ENCODE measurements at regions not wholly inside any gene's neighbourhood (a gene's known extent, or its start where the extent isn't known, plus 50 kb on each side); places are given as distances from the start of the nearest gene placed in this dataset.

DNA sequence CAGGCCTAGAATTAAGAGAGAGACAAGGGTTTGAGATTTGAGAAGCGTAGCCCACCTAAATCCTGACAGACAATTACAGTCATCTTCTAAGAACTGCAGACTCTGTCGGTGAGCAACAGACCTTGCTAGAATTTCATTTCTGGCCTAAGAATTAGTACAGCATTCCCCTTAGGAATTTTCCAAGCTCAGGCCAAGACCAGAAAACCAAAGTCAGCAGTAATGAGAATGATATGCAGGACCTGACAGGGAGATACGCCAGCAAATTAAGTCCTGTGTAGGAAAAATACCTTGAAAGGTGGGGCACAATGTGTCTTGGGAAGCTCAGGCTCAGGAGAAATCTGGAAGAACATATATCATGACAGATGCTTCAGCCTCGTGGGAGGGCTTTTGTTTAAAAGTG lies 52.7 kb upstream of the HERPUD2 start:
- H3K27me3 ChIP-seq, result no peaks in the 10 kb centered on the region
- H3K9me3 ChIP-seq (replicated peaks), result no peaks in the 10 kb centered on the region
- H3K27ac ChIP-seq, result no peak overlapping the region
- H3K4me1 ChIP-seq, result peaks cover 33% of the 10 kb centered on the region
- DNase-seq, result no peak
- no peak overlapping the region for H3K4me3 ChIP-seq
- no peaks in the 10 kb centered on the region for H3K36me3 ChIP-seq

DNA sequence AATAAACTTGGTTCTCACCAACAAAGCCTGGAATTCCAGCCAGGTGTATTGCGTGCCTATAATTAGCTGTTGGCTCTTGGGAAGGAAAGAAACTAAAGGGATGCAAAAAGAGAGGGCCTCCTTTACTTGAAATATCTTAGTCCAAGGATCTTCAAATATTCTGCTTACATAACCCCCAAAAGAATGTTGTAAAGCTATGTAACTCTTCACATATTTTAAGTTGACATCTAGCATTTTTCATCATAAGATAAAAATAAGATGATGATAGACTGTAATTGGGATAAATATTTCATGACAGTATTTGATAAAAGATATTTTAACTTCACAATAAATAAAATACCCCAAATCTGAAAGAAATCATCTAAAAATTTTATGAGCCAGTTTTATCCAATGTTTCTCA lies 52.5 kb upstream of the SEPTIN7 start:
- no peak overlapping the region for H3K4me3 ChIP-seq
- H3K9me3 ChIP-seq (replicated peaks), result no peaks in the 10 kb centered on the region
- no peaks in the 10 kb centered on the region for H3K27me3 ChIP-seq
- H3K36me3 ChIP-seq, result no peaks in the 10 kb centered on the region
- H3K27ac ChIP-seq, result no peak overlapping the region
- no peak for DNase-seq
- H3K4me1 ChIP-seq, result peaks cover 41% of the 10 kb centered on the region

DNA sequence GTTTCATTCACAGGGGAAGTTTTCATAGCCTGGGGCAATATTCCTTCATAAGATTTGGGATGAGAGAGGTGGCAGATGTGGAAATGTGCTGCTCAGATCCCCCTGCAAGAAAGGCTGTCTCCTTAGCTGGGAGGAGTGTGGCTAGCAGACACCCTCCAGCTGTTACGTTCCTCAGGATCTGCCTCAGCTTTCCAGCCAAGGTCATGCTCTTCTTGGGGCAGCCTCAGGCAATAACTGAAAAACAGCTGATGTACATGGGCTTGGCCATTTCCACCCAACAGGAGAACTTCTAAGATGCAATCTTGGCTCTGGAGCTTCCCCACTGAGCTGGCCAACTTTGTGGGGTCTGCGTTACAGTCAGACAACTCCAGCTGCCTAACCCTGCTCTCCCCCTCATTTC lies 51.3 kb upstream of the SEPTIN7 start:
- Histone ChIP-seq H3K27ac (peak overlapping the region; percentile 26; the same call in 1 of the 2 replicates), H3K36me3 (no peaks in the 10 kb centered on the region)
- DNase-seq, result peak; percentile 88 to 95

More for the DNA sequence above, 51.3 kb upstream of the SEPTIN7 start:
- peaks cover 50% of the 10 kb centered on the region for H3K4me1 ChIP-seq
- no peak overlapping the region for H3K4me3 ChIP-seq
- H3K9me3 ChIP-seq (replicated peaks), result no peaks in the 10 kb centered on the region
- no peaks in the 10 kb centered on the region for H3K27me3 ChIP-seq

Measured in SJCRH30 (cell line).